ENCODE measurements at regions not wholly inside any gene's neighbourhood (a gene's known extent, or its start where the extent isn't known, plus 50 kb on each side); places are given as distances from the start of the nearest gene placed in this dataset.

DNA sequence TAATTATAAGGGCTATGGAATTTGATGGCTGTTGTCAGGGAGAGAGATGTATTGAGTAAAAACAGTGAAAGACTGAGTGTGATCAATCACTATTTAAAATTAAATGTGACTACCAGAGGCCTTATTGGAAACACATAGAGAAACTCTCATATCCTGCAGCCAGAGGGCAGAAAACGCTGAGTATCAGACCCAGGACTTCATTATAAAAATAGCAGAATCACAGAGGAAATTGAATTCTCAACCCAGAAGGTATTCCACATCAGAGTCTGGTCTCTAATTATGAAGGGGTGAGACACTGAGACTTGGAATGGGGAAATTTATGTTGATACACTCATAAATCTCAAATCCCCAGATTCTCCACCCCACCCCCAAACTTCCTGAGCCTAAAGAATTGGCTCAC is 69.5 kb upstream of the IL6 start:
- Histone ChIP-seq H3K36me3 (ENCODE audit: control insufficient read depth, insufficient read depth, low read length) (no peaks in the 10 kb centered on the region), H3K4me2 (ENCODE audit: low read length) (no peak overlapping the region), H2AFZ (no peak overlapping the region), H3K27me3 (ENCODE audit: control insufficient read depth, insufficient read depth, low read length) (no peaks in the 10 kb centered on the region), H3K4me1 (peaks cover 5% of the 10 kb centered on the region), H3K4me3 (ENCODE audit: low read depth, low read length) (no peak overlapping the region), H3K27ac (no peak overlapping the region), H3K79me2 (no peaks in the 10 kb centered on the region), H3K9ac (no peak overlapping the region), H3K9me3 (ENCODE audit: control insufficient read depth, low read length) (no peaks in the 10 kb centered on the region)
- TF ChIP-seq, protein P1, sequence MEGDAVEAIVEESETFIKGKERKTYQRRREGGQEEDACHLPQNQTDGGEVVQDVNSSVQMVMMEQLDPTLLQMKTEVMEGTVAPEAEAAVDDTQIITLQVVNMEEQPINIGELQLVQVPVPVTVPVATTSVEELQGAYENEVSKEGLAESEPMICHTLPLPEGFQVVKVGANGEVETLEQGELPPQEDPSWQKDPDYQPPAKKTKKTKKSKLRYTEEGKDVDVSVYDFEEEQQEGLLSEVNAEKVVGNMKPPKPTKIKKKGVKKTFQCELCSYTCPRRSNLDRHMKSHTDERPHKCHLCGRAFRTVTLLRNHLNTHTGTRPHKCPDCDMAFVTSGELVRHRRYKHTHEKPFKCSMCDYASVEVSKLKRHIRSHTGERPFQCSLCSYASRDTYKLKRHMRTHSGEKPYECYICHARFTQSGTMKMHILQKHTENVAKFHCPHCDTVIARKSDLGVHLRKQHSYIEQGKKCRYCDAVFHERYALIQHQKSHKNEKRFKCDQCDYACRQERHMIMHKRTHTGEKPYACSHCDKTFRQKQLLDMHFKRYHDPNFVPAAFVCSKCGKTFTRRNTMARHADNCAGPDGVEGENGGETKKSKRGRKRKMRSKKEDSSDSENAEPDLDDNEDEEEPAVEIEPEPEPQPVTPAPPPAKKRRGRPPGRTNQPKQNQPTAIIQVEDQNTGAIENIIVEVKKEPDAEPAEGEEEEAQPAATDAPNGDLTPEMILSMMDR (IDR thresholded peaks at IDR 0.05), result no peak

DNA sequence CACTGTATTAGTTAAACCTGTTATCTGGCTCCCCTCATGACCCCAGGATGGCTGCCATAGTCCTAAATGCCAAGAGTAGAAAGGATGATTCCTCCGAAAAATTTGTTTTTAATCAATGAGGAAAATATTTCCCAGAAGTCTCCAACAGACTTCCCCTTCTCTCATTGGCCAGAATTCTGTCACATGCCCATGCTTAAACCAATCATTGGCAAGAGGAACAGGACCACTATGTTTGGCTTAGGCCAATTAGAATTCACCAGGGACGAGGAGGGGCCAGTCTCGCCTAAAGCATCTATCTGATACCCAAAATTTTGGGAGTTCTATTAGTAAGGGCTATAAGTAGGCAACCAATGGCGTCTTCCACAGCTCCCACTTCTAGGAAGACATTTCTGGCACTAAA is 71.2 kb upstream of the IL6 start:
- Histone ChIP-seq H2AFZ (no peak overlapping the region), H3K79me2 (no peaks in the 10 kb centered on the region), H3K4me3 (ENCODE audit: low read depth, low read length) (no peak overlapping the region), H3K27ac (no peak overlapping the region), H3K36me3 (ENCODE audit: control insufficient read depth, insufficient read depth, low read length) (no peaks in the 10 kb centered on the region), H3K4me1 (peaks cover 5% of the 10 kb centered on the region), H3K9ac (no peak overlapping the region), H3K4me2 (ENCODE audit: low read length) (no peak overlapping the region), H3K9me3 (ENCODE audit: control insufficient read depth, low read length) (no peaks in the 10 kb centered on the region), H3K27me3 (ENCODE audit: control insufficient read depth, insufficient read depth, low read length) (no peaks in the 10 kb centered on the region)
- TF ChIP-seq, protein P1 (IDR thresholded peaks at IDR 0.05), result no peak

DNA sequence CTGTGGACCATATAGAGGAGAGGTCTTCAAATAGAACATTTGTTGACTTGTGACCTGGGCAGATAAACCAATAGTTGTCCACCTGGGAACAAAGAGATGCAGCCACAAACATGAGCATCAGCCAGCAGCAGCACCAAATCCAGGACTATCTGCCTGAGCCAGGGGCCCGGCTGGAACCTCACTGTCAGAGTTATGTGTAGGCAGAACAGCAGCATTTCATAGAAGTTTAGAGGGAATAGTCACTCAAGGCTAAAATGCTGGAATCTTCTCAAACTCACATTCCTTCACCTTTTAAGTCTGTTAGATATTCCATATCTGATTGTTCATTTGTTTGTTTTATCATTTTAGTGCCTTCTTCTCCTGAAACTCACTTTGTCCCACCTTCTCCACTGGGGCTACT is 72.2 kb upstream of the IL6 start:
- no peaks in the 10 kb centered on the region for H3K36me3 ChIP-seq (ENCODE audit: control insufficient read depth, insufficient read depth, low read length)
- no peak overlapping the region for H3K4me2 ChIP-seq (ENCODE audit: low read length)
- no peaks in the 10 kb centered on the region for H3K27me3 ChIP-seq (ENCODE audit: control insufficient read depth, insufficient read depth, low read length)
- H3K4me1 ChIP-seq, result peaks cover 4% of the 10 kb centered on the region
- no peak overlapping the region for H3K27ac ChIP-seq
- no peaks in the 10 kb centered on the region for H3K79me2 ChIP-seq
- no peak overlapping the region for H2AFZ ChIP-seq
- no peak overlapping the region for H3K9ac ChIP-seq
- H3K9me3 ChIP-seq (ENCODE audit: control insufficient read depth, low read length), result no peaks in the 10 kb centered on the region
- TF ChIP-seq, protein P1 (IDR thresholded peaks at IDR 0.05), result no peak
- H3K4me3 ChIP-seq (ENCODE audit: low read depth, low read length), result no peak overlapping the region

DNA sequence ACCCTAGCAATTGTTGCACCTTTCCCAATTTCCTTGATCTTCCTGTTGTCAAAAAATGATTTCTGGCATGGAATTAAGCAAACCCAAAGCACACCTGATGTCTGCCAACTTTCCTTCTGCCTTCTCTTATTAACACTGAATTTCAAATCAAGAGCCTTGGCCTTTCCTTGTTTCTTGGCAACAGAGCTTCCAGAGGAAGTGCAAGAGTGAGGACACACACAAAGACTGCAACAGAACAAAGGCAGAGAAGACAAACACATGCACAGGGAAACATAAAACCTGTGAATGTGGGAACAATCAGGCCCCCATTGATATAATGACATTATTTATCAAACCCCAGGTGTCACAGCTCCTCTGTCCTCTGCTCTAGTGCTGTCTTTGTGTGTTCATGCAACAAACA is 73.0 kb upstream of the IL6 start:
- Histone ChIP-seq H3K79me2 (no peaks in the 10 kb centered on the region), H3K9me3 (ENCODE audit: control insufficient read depth, low read length) (no peaks in the 10 kb centered on the region), H3K36me3 (ENCODE audit: control insufficient read depth, insufficient read depth, low read length) (no peaks in the 10 kb centered on the region), H2AFZ (no peak overlapping the region), H3K4me3 (ENCODE audit: low read depth, low read length) (no peak overlapping the region), H3K4me1 (no peaks in the 10 kb centered on the region), H3K27ac (no peak overlapping the region), H3K4me2 (ENCODE audit: low read length) (no peak overlapping the region), H3K9ac (no peak overlapping the region), H3K27me3 (ENCODE audit: control insufficient read depth, insufficient read depth, low read length) (no peaks in the 10 kb centered on the region)
- TF ChIP-seq, protein P1 (IDR thresholded peaks at IDR 0.05), result no peak

DNA sequence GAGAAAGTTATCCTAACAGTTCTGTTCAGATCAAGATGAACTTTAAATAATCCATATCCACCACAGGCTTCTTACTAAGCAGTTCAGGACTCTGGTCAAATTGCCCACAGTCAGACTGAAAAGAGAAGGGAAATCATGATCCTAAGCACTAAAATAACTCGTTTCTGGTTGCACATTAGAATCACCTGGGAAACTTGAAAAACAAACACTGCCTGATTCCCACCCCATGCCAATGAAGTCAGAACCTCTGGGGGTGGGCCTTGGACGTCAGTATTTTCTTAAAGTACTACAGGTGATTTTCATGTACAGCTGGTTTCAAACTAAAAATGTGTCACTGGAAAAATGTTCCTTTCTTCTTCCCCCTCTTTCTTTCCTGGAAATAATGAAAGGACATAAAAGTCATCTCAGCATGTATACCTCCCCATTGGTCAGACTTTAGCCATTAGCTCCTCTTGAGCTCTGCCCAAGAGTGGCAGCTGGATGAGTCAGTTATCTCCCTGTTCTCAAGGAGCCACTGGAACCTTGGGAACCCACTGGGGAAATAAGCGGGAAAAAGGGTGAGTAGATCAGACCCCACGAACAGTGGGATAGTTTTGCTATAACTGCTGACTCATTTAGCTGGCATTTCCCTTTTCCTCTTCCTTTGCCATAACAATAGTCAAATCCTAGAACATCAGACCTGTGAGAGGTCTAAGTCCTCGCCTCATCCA is 75.3 kb upstream of the IL6 start:
- Histone ChIP-seq H3K27ac (no peak overlapping the region), H3K9ac (no peak overlapping the region), H3K79me2 (no peaks in the 10 kb centered on the region), H3K27me3 (ENCODE audit: control insufficient read depth, insufficient read depth, low read length) (no peaks in the 10 kb centered on the region), H3K9me3 (ENCODE audit: control insufficient read depth, low read length) (no peaks in the 10 kb centered on the region), H3K36me3 (ENCODE audit: control insufficient read depth, insufficient read depth, low read length) (no peaks in the 10 kb centered on the region), H3K4me1 (no peaks in the 10 kb centered on the region), H3K4me2 (ENCODE audit: low read length) (no peak overlapping the region), H3K4me3 (ENCODE audit: low read depth, low read length) (no peak overlapping the region), H2AFZ (no peak overlapping the region)
- TF ChIP-seq, protein P1 (IDR thresholded peaks at IDR 0.05), result no peak
